Tibial artery (tissue), 4 donors: ENCODE measurements at regions not wholly inside any gene's neighbourhood (a gene's known extent, or its start where the extent isn't known, plus 50 kb on each side); places are given as distances from the start of the nearest gene placed in this dataset.

ENCODE experiments used
- DNase-seq, 2 donors: peaks; one replicate each; pipeline ENCODE4 v3.0.0-alpha.2; 2019
- H3K27ac ChIP-seq, 2 donors: fragments of 200-600 bp; sonication (generic) in 1 of 2; 1 replicate in 1 of 2; 2 replicates in 1 of 2; pipeline ENCODE4 v1.5.1; 2018 to 2019; ENCODE audit warnings: mild to moderate bottlenecking in 1 of 2
- H3K27me3 ChIP-seq, 2 donors: fragments of 200-600 bp; sonication (generic) in 1 of 2; one replicate each; pipeline versions ENCODE4 v1.5.1 to v1.6.0; 2016 to 2019
- H3K36me3 ChIP-seq, 3 donors: fragments of 200-600 bp; sonication (generic) in 2 of 3; one replicate each; pipeline ENCODE4 v1.5.1; 2016 to 2019; ENCODE audit warnings: mild to moderate bottlenecking in 2 of 3
- H3K4me1 ChIP-seq, 4 donors: fragments of 200-600 bp; sonication (generic) in 2 of 4; 1 replicate in 3 of 4; 2 replicates in 1 of 4; pipeline ENCODE4 v1.5.1; 2016 to 2019
- H3K4me3 ChIP-seq, 2 donors: fragments of 200-600 bp; sonication (generic) in 1 of 2; 1 replicate in 1 of 2; 2 replicates in 1 of 2; pipeline ENCODE4 v1.5.1; 2018 to 2019; ENCODE audit warnings: mild to moderate bottlenecking in 2 of 2
- H3K9me3 ChIP-seq, 3 donors: fragments of 200-600 bp; sonication (generic) in 1 of 3; one replicate each; pipeline ENCODE4 v1.5.1; 2016 to 2019
- intact Hi-C: fragments of 100-400 bp; cut with DNase I; formaldehyde crosslinking; loops from one replicate; pipeline ENCODE4 v1.15.0; 2023; ENCODE audit warnings: low total_unique reads
- TF ChIP-seq, protein P1 (sequence below), 2 experiments: fragments of 200-600 bp in 1 of 2; fragments of 450-650 bp in 1 of 2; IDR thresholded peaks; one replicate each; pipeline ENCODE4 v1.5.1; 2017 to 2019; ENCODE audit warnings: antibody characterized with exemption in 2 of 2, mild to moderate bottlenecking in 1 of 2, moderate library complexity in 1 of 2

- no peak for DNase-seq
- H3K9me3 ChIP-seq: no peaks in the 10 kb centered on the region
- H3K4me1 ChIP-seq: no peaks in the 10 kb centered on the region
- H3K4me3 ChIP-seq: no peak overlapping the region
- intact Hi-C loops: no loop called here
- H3K27me3 ChIP-seq: no peaks in the 10 kb centered on the region
- TF ChIP-seq, protein P1, sequence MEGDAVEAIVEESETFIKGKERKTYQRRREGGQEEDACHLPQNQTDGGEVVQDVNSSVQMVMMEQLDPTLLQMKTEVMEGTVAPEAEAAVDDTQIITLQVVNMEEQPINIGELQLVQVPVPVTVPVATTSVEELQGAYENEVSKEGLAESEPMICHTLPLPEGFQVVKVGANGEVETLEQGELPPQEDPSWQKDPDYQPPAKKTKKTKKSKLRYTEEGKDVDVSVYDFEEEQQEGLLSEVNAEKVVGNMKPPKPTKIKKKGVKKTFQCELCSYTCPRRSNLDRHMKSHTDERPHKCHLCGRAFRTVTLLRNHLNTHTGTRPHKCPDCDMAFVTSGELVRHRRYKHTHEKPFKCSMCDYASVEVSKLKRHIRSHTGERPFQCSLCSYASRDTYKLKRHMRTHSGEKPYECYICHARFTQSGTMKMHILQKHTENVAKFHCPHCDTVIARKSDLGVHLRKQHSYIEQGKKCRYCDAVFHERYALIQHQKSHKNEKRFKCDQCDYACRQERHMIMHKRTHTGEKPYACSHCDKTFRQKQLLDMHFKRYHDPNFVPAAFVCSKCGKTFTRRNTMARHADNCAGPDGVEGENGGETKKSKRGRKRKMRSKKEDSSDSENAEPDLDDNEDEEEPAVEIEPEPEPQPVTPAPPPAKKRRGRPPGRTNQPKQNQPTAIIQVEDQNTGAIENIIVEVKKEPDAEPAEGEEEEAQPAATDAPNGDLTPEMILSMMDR (IDR thresholded peaks at IDR 0.05): no peak
- H3K27ac ChIP-seq: no peak overlapping the region
- no peaks in the 10 kb centered on the region for H3K36me3 ChIP-seq
Measured at GRCh38 chr12:28824193-28824846, 324.8 kb upstream of the FAR2 start.

GRCh38 chr12:28824849-28825248, 324.2 kb upstream of the FAR2 start:
- no peaks in the 10 kb centered on the region for H3K4me1 ChIP-seq
- TF ChIP-seq, protein P1 (IDR thresholded peaks at IDR 0.05): no peak
- no peaks in the 10 kb centered on the region for H3K9me3 ChIP-seq
- H3K36me3 ChIP-seq: no peaks in the 10 kb centered on the region
- no peak overlapping the region for H3K4me3 ChIP-seq
- intact Hi-C loops: no loop called here
- H3K27ac ChIP-seq: no peak overlapping the region
- H3K27me3 ChIP-seq: no peaks in the 10 kb centered on the region
- no peak for DNase-seq

DNA sequence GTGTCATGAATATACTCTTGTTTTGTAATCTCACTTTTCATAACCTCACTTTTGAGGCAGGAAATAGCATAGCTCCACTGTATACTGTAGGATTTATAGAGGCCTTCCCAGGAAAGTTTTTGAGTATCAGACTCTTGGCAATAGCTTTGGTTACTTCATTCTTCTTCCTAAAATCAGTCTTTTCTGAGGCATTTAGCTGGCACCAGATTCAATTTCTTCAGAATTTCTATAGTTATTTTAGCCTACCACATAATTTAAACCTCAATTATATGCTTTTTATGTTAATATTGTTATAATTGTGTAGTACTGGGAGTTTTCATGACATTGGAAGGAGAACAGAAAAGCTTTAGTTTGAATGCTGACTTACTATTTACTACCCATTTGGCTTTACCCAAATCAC, 322.3 kb upstream of the FAR2 start:
- no peaks in the 10 kb centered on the region for H3K36me3 ChIP-seq
- no peak overlapping the region for H3K27ac ChIP-seq
- H3K27me3 ChIP-seq: no peaks in the 10 kb centered on the region
- intact Hi-C loops: no loop called here
- no peaks in the 10 kb centered on the region for H3K4me1 ChIP-seq
- H3K4me3 ChIP-seq: no peak overlapping the region
- TF ChIP-seq, protein P1 (IDR thresholded peaks at IDR 0.05): no peak
- no peaks in the 10 kb centered on the region for H3K9me3 ChIP-seq
- DNase-seq: no peak

- Histone ChIP-seq H3K4me1 (no peaks in the 10 kb centered on the region), H3K27me3 (no peaks in the 10 kb centered on the region), H3K9me3 (no peaks in the 10 kb centered on the region), H3K4me3 (no peak overlapping the region), H3K36me3 (no peaks in the 10 kb centered on the region), H3K27ac (no peak overlapping the region)
- intact Hi-C loops: no loop called here
- TF ChIP-seq, protein P1 (IDR thresholded peaks at IDR 0.05): no peak
- no peak for DNase-seq
Measured at GRCh38 chr12:28827861-28828260, 321.2 kb upstream of the FAR2 start.

GRCh38 chr12:28828318-28828717, 320.8 kb upstream of the FAR2 start:
- Histone ChIP-seq H3K4me1 (no peaks in the 10 kb centered on the region), H3K27me3 (no peaks in the 10 kb centered on the region), H3K9me3 (no peaks in the 10 kb centered on the region), H3K36me3 (no peaks in the 10 kb centered on the region), H3K4me3 (no peak overlapping the region), H3K27ac (no peak overlapping the region)
- TF ChIP-seq, protein P1 (IDR thresholded peaks at IDR 0.05): no peak
- intact Hi-C loops: no loop called here
- DNase-seq: no peak

DNA sequence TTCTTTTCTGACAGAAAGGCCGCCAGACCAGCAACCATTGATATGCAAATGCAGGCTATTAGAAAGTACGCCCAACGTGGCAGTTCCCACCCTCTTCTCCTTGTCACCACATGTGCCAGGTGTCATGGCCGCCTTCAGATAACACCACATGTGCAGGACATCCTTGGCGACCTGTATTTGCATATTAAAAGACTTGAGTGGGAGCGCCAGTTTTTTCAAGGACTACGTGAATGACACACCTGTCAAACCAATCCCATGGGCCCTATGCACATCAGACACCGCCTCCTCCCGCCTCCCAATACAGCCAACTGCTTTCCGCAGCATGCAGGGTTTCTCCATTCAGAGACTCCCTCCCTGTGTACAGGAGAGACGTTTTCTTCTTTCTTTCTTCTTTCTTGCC, 318.6 kb upstream of the FAR2 start:
- no peak overlapping the region for H3K27ac ChIP-seq
- H3K4me1 ChIP-seq: no peaks in the 10 kb centered on the region
- intact Hi-C loops: no loop called here
- no peaks in the 10 kb centered on the region for H3K27me3 ChIP-seq
- H3K9me3 ChIP-seq: no peaks in the 10 kb centered on the region
- no peak for DNase-seq
- TF ChIP-seq, protein P1 (IDR thresholded peaks at IDR 0.05): no peak
- H3K36me3 ChIP-seq: no peaks in the 10 kb centered on the region
- H3K4me3 ChIP-seq: no peak overlapping the region
